ENCODE measurements at regions not wholly inside any gene's neighbourhood (a gene's known extent, or its start where the extent isn't known, plus 50 kb on each side); places are given as distances from the start of the nearest gene placed in this dataset.

DNA sequence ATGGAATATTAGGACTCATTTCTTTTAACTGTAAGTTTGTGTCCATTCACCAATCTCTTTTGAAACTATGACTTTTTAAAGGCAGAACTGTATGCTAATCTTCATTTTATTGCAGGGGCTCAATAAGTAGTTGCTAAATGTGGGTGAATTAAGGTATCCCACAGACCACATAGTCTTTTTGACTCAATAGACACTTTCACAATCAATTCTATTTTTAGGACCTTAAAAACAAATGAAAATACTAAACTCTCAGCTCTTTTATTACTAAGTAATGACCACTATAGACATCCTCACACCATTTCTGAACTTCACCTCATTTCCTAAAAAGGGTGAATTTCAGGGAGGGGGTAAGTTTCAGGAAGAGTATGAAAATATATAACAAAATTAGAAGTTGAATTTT, 106.8 kb upstream of the BEND6 start:
- Histone ChIP-seq H3K36me3 (no peaks in the 10 kb centered on the region), H3K4me1 (peaks cover 0 to 37% (median 27%) of the 10 kb centered on the region in 4 donors), H3K9me3 (no peaks in the 10 kb centered on the region), H3K27me3 (no peaks in the 10 kb centered on the region), H3K4me3 (no peak overlapping the region), H3K27ac (no peak overlapping the region)
- intact Hi-C loops (cut with DNase I) = no loop called here
- DNase-seq = no peak
- TF ChIP-seq POLR2AphosphoS5 (IDR thresholded peaks at IDR 0.05) = no peak
- TF ChIP-seq, protein P1, sequence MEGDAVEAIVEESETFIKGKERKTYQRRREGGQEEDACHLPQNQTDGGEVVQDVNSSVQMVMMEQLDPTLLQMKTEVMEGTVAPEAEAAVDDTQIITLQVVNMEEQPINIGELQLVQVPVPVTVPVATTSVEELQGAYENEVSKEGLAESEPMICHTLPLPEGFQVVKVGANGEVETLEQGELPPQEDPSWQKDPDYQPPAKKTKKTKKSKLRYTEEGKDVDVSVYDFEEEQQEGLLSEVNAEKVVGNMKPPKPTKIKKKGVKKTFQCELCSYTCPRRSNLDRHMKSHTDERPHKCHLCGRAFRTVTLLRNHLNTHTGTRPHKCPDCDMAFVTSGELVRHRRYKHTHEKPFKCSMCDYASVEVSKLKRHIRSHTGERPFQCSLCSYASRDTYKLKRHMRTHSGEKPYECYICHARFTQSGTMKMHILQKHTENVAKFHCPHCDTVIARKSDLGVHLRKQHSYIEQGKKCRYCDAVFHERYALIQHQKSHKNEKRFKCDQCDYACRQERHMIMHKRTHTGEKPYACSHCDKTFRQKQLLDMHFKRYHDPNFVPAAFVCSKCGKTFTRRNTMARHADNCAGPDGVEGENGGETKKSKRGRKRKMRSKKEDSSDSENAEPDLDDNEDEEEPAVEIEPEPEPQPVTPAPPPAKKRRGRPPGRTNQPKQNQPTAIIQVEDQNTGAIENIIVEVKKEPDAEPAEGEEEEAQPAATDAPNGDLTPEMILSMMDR (IDR thresholded peaks at IDR 0.05) = no peak
- no peak for TF ChIP-seq POLR2A (IDR thresholded peaks at IDR 0.05)
- TF ChIP-seq EP300 (IDR thresholded peaks at IDR 0.05) = no peak

DNA sequence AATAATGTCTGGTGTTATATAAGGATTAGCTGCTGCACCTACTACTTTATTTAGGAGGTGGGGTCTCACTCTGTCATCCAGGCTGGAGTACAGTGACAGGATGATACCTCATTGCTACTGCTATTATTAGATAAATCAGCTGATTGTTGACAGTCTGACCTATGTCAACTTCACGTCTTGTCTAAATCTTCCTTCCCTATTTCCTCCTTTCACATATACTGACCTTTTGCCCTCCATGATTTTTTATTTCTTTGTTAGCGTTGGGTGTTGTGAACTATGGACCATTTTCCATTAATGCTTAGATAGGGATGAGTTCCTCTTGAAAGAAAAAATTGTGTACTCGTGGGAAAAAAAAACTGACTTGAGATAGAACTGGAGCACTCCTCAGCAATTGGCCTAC, 109.9 kb upstream of the BEND6 start:
- intact Hi-C loops (cut with DNase I) = no loop called here
- peak overlapping the region in 3 of 4 donors; percentile 93 to 96 (median 95) for H3K27ac ChIP-seq
- 31 to 67% methylated on average over 3 of the region's 3 CpGs for WGBS, 2 donors

DNA sequence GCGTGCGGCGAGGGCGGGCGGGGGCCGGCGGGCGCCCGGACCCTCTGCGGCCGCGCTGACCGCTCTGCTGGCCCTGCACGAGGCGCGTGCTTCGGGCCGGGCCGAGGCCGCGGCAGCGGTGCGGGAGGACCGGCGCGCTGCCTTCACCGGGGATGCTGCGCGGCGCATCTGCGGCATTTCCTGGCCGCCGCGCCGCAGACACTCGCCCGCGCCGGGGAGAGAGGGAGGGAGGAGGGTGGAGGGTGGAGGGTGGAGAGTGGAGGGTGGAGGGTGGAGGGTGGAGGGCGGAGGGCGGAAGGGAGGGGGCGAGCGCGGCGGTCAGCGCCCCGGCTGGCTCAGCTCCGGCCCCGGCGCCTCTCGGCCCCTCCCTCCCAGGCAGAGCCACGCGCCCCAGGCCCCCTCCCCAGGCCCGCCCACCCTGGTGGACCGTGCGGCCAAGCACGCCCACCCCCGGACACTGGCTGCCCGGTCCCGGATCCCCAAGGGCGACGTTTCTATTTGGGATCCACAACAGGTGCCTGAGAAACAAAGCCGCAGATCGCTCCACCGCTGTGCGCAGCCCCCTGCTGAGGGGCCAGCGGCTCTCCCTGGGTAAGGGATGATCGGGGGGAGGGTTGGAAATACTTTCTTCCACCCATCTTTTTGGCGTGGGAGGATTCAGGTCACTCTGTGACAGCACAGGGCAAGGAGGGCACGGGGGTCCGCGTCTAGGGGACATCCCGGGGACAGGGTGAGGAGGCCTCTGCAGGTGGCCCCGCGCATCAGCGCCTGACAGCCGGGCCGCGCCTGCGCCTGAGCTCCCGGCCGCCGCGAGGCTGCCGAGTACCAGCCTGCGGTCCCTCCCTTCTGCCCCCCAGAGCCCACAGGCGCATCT, 111.2 kb upstream of the BEND6 start:
- Histone ChIP-seq H3K9me3 (no peaks in the 10 kb centered on the region), H3K36me3 (no peaks in the 10 kb centered on the region), H3K4me3 (peak overlapping the region; percentile 74 to 87 (median 84)), H3K27me3 (no peaks in the 10 kb centered on the region), H3K27ac (peak overlapping the region; percentile 93 to 96 (median 94)), H3K4me1 (peaks cover 0 to 43% (median 18%) of the 10 kb centered on the region in 4 donors)
- DNase-seq = peak; percentile 90
- TF ChIP-seq POLR2A (IDR thresholded peaks at IDR 0.05) (peak; percentile 38 to 56), POLR2AphosphoS5 (IDR thresholded peaks at IDR 0.05) (peak; percentile 63 to 87 (median 76)), EP300 (IDR thresholded peaks at IDR 0.05) (no peak)
- TF ChIP-seq, protein P1 (IDR thresholded peaks at IDR 0.05) = peak; percentile 36 to 73 (median 57)
- WGBS, 2 donors = 0 to 1% methylated on average over 86 to 87 of the region's 87 CpGs
- intact Hi-C loops (cut with DNase I) = loop anchor here (2.0 kb wide), 1 partner anchor 77 kb away; no protein-coding TSS in a partner anchor

More for the DNA sequence above, 109.9 kb upstream of the BEND6 start:
- Histone ChIP-seq H3K4me3 (no peak overlapping the region), H3K9me3 (no peaks in the 10 kb centered on the region), H3K36me3 (no peaks in the 10 kb centered on the region), H3K4me1 (peaks cover 0 to 39% (median 16%) of the 10 kb centered on the region in 4 donors), H3K27me3 (no peaks in the 10 kb centered on the region)
- DNase-seq = no peak
- TF ChIP-seq, protein P1 (IDR thresholded peaks at IDR 0.05) = no peak
- no peak for TF ChIP-seq POLR2A (IDR thresholded peaks at IDR 0.05)
- no peak for TF ChIP-seq EP300 (IDR thresholded peaks at IDR 0.05)
- no peak for TF ChIP-seq POLR2AphosphoS5 (IDR thresholded peaks at IDR 0.05)

DNA sequence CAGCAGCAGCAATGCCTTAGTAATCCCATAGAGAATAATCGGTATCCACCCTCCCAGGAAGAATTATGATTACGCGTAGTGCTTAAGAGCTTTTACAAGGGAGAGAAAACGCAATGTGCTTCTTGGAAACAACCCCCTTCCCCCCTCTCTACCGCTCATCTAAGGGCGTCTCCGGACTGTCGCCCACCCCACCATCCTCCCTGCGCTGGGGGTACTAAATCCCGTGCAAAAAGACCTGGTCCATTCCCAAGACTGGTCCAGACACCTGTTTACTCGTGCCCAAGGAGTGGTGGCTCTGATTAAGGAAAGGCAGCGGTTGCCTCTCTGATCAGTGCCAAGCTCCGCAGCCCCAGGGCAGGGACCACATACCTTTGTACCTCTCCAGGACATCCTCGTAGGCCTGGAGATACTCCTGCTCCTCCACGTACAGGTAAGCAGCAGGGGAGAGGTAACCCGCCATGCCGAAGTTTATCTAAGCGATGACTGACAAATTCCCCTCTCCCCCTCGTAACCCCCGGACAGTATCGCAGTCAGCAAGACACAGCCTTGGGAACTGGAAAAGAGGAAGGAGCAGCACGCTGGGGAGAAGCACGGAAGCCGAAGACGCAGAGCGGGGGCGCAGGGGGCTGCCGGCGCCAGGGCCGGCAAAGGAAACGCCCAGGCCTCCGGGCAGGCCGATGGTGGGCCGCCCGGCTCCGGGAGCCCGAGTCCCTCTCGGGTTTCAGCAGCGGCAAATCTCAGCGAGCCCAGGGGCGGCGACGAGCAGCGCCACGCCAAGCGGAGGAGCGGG, 112.0 kb upstream of the BEND6 start:
- H3K36me3 ChIP-seq = no peaks in the 10 kb centered on the region
- no peaks in the 10 kb centered on the region for H3K9me3 ChIP-seq
- 4 to 6% methylated on average over 47 of the region's 47 CpGs for WGBS, 2 donors
- H3K27ac ChIP-seq = peak overlapping the region; percentile 93 to 96 (median 94)
- TF ChIP-seq EP300 (IDR thresholded peaks at IDR 0.05) (no peak), POLR2AphosphoS5 (IDR thresholded peaks at IDR 0.05) (peak in 3 of 4 donors; percentile 20 to 33 (median 30))
- H3K27me3 ChIP-seq = no peaks in the 10 kb centered on the region
- DNase-seq = peak; percentile 67
- intact Hi-C loops (cut with DNase I) = loop anchor here (2.0 kb wide), 1 partner anchor 76 kb away; no protein-coding TSS in a partner anchor
- H3K4me3 ChIP-seq = peak overlapping the region; percentile 74 to 87 (median 84)
- H3K4me1 ChIP-seq = peaks cover 0 to 52% (median 20%) of the 10 kb centered on the region in 4 donors
